ENCODE measurements at regions not wholly inside any gene's neighbourhood (a gene's known extent, or its start where the extent isn't known, plus 50 kb on each side); places are given as distances from the start of the nearest gene placed in this dataset.

DNA sequence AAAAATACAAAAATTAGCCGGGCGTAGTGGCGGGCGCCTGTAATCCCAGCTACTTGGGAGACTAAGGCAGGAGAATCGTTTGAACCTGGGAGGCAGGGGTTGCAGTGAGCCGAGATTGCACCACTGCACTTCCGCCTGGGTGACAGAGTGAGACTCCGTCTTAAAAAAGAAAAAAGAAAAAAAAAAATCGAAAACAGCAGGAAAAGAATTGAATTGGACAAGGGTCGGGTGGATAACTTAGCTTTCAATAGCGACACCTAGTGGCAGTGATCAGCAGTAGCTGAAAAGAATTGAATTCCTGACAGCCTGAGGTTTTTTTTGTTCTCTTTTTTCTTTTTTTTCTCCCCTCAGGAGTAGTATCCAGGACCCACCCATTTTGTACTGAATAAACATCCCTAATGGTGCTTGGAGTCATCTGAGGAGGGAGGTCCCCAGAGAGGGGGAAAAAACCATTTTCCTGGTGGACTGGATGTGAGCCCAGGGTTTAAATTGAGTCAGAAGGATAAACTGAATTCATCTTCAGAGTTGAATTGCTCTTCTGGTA, 55.1 kb downstream of the CYCS start:
- DNase-seq (peak; percentile 76), ATAC-seq (ENCODE audit: low read depth) (peak; percentile 51)
- no peak overlapping the region for H2AFZ ChIP-seq (ENCODE audit: insufficient read depth, low read depth, low read length, poor library complexity, severe bottlenecking)
- intact Hi-C loops (cut with micrococcal nuclease): loop anchor here (1.0 kb wide), 3 partner anchors 91 to 258 kb away; no protein-coding TSS in a partner anchor
- H3K4me3 ChIP-seq (ENCODE audit: control extremely low read depth in 1 of 5, extremely low read depth in 1 of 5, insufficient read depth in 1 of 5, low read depth in 2 of 5, low read length in 4 of 5): no peak overlapping the region
- Mint-ChIP-seq H3K4me3 (no peak overlapping the region), H3K4me1 (peaks cover 2% of the 10 kb centered on the region), H3K27ac (no peak overlapping the region), H3K27me3 (no peaks in the 10 kb centered on the region), H3K9me3 (ENCODE audit: insufficient read depth) (no peaks in the 10 kb centered on the region)
- H3K4me1 ChIP-seq (ENCODE audit: control insufficient read depth in 2 of 2, insufficient read depth in 2 of 2, low read length in 2 of 2): peaks cover 0 to 2% of the 10 kb centered on the region in 2 donors
- H3K27ac ChIP-seq (ENCODE audit: low read length in 2 of 2): no peak overlapping the region
- H3K4me2 ChIP-seq (replicated peaks; ENCODE audit: low read depth, low read length, poor library complexity, severe bottlenecking): peak overlapping the region; percentile 47
- H4K20me1 ChIP-seq (ENCODE audit: control insufficient read depth, insufficient read depth, low read length, poor library complexity, severe bottlenecking): no peaks in the 10 kb centered on the region
- H3K9ac ChIP-seq (ENCODE audit: low read length): no peak overlapping the region
- 0% methylated on average over 6 of the region's 11 CpGs for WGBS (ENCODE audit: insufficient coverage)
- ChIA-PET CTCF (interaction anchor here (0.6 to 8.3 kb wide), 52 partner anchors 9 to 1933 kb away, joined by 3 to 246 read pairs (median 4); no protein-coding TSS in a partner anchor), POLR2A (interaction anchor here (0.5 to 1.3 kb wide), 4 partner anchors 224 to 251 kb away, joined by 4 to 6 read pairs (median 4); no protein-coding TSS in a partner anchor)
- TF ChIP-seq, protein P1, sequence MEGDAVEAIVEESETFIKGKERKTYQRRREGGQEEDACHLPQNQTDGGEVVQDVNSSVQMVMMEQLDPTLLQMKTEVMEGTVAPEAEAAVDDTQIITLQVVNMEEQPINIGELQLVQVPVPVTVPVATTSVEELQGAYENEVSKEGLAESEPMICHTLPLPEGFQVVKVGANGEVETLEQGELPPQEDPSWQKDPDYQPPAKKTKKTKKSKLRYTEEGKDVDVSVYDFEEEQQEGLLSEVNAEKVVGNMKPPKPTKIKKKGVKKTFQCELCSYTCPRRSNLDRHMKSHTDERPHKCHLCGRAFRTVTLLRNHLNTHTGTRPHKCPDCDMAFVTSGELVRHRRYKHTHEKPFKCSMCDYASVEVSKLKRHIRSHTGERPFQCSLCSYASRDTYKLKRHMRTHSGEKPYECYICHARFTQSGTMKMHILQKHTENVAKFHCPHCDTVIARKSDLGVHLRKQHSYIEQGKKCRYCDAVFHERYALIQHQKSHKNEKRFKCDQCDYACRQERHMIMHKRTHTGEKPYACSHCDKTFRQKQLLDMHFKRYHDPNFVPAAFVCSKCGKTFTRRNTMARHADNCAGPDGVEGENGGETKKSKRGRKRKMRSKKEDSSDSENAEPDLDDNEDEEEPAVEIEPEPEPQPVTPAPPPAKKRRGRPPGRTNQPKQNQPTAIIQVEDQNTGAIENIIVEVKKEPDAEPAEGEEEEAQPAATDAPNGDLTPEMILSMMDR (IDR thresholded peaks at IDR 0.05): peak; percentile 95
- TF ChIP-seq EZH2 (IDR thresholded peaks at IDR 0.05; ENCODE audit: borderline replicate concordance, insufficient read depth, low read depth, low read length, poor library complexity, severe bottlenecking): no peak
- H3K36me3 ChIP-seq (replicated peaks in 1 of 2; ENCODE audit: control extremely low read depth in 1 of 2, control insufficient read depth in 1 of 2, extremely low read depth in 1 of 2, insufficient read depth in 2 of 2, low read length in 1 of 2): no peaks in the 10 kb centered on the region
- H3K9me3 ChIP-seq (ENCODE audit: control extremely low read depth in 1 of 3, control insufficient read depth in 2 of 3, insufficient read depth in 1 of 3, low read length in 2 of 3): no peaks in the 10 kb centered on the region
- no peaks in the 10 kb centered on the region for H3K79me2 ChIP-seq (ENCODE audit: control insufficient read depth, insufficient read depth, low read length)
- no peaks in the 10 kb centered on the region for H3K27me3 ChIP-seq (replicated peaks in 1 of 4; ENCODE audit: control extremely low read depth in 1 of 4, control insufficient read depth in 3 of 4, insufficient read depth in 4 of 4, low read length in 3 of 4)

GRCh38 chr7:25068502-25069213, 56.4 kb downstream of the CYCS start:
- H3K27me3 Mint-ChIP-seq: no peaks in the 10 kb centered on the region
- intact Hi-C loops (cut with micrococcal nuclease): no loop called here
- 98% methylated on average over 8 of the region's 10 CpGs for WGBS (ENCODE audit: insufficient coverage)
- Histone ChIP-seq H4K20me1 (ENCODE audit: control insufficient read depth, insufficient read depth, low read length, poor library complexity, severe bottlenecking) (no peaks in the 10 kb centered on the region), H3K9ac (ENCODE audit: low read length) (no peak overlapping the region), H3K4me1 (ENCODE audit: control insufficient read depth in 2 of 2, insufficient read depth in 2 of 2, low read length in 2 of 2) (peaks cover 0 to 2% of the 10 kb centered on the region in 2 donors), H3K4me2 (replicated peaks; ENCODE audit: low read depth, low read length, poor library complexity, severe bottlenecking) (no peak overlapping the region), H2AFZ (ENCODE audit: insufficient read depth, low read depth, low read length, poor library complexity, severe bottlenecking) (no peak overlapping the region), H3K9me3 (ENCODE audit: control extremely low read depth in 1 of 3, control insufficient read depth in 2 of 3, insufficient read depth in 1 of 3, low read length in 2 of 3) (no peaks in the 10 kb centered on the region), H3K27ac (ENCODE audit: low read length in 2 of 2) (no peak overlapping the region), H3K79me2 (ENCODE audit: control insufficient read depth, insufficient read depth, low read length) (no peaks in the 10 kb centered on the region), H3K36me3 (replicated peaks in 1 of 2; ENCODE audit: control extremely low read depth in 1 of 2, control insufficient read depth in 1 of 2, extremely low read depth in 1 of 2, insufficient read depth in 2 of 2, low read length in 1 of 2) (no peaks in the 10 kb centered on the region), H3K4me3 (ENCODE audit: control extremely low read depth in 1 of 5, extremely low read depth in 1 of 5, insufficient read depth in 1 of 5, low read depth in 2 of 5, low read length in 4 of 5) (no peak overlapping the region), H3K27me3 (replicated peaks in 1 of 4; ENCODE audit: control extremely low read depth in 1 of 4, control insufficient read depth in 3 of 4, insufficient read depth in 4 of 4, low read length in 3 of 4) (no peaks in the 10 kb centered on the region)
- H3K27ac Mint-ChIP-seq: no peak overlapping the region
- TF ChIP-seq, protein P1 (IDR thresholded peaks at IDR 0.05): no peak
- no peak for TF ChIP-seq EZH2 (IDR thresholded peaks at IDR 0.05; ENCODE audit: borderline replicate concordance, insufficient read depth, low read depth, low read length, poor library complexity, severe bottlenecking)
- ChIA-PET POLR2A (no interaction called here), CTCF (interaction anchor here (0.6 to 4.9 kb wide), 11 partner anchors 10 to 343 kb away, joined by 3 to 41 read pairs (median 3); partner anchors contain the start of gene CYCS)
- no peak overlapping the region for H3K4me3 Mint-ChIP-seq
- DNase-seq (no peak), ATAC-seq (ENCODE audit: low read depth) (no peak)
- no peaks in the 10 kb centered on the region for H3K9me3 Mint-ChIP-seq (ENCODE audit: insufficient read depth)
- peaks cover 2% of the 10 kb centered on the region for H3K4me1 Mint-ChIP-seq

All from B cell (primary cell).